Smooth muscle cell (in vitro differentiated cells): ENCODE measurements at regions not wholly inside any gene's neighbourhood (a gene's known extent, or its start where the extent isn't known, plus 50 kb on each side); places are given as distances from the start of the nearest gene placed in this dataset.

Source experiments
- DNase-seq: peaks from one replicate; lab custom pipeline; 2025; ENCODE audit not compliant: unreplicated experiment; lab: John Stamatoyannopoulos, UW
- H2AFZ ChIP-seq: fragments of 200-600 bp; sonication (generic); 2 replicates; pipeline ENCODE4 v1.6.0; 2016; ENCODE audit warnings: antibody characterized with exemption, low read depth, mild to moderate bottlenecking
- H3F3A ChIP-seq: fragments of 200-600 bp; sonication (generic); 2 replicates; pipeline ENCODE4 v1.6.0; 2017; ENCODE audit warnings: antibody characterized with exemption, low read depth
- H3K27ac ChIP-seq: fragments of 200-600 bp; sonication (generic); 2 replicates; pipeline ENCODE4 v1.5.1; 2016; ENCODE audit warnings: low read depth, mild to moderate bottlenecking
- H3K27me3 ChIP-seq: fragments of 200-600 bp; sonication (generic); 2 replicates; pipeline ENCODE4 v1.6.1; 2016; ENCODE audit warnings: low read depth, mild to moderate bottlenecking
- H3K36me3 ChIP-seq: fragments of 200-600 bp; sonication (generic); 2 replicates; pipeline ENCODE4 v1.5.1; 2016; ENCODE audit warnings: low read depth
- H3K4me1 ChIP-seq: fragments of 200-600 bp; sonication (generic); 2 replicates; pipeline ENCODE4 v1.5.1; 2016; ENCODE audit warnings: low read depth
- H3K4me2 ChIP-seq: fragments of 200-600 bp; sonication (generic); 2 replicates; pipeline ENCODE4 v1.6.0; 2016; ENCODE audit warnings: mild to moderate bottlenecking
- H3K4me3 ChIP-seq: fragments of 200-600 bp; sonication (generic); 2 replicates; pipeline ENCODE4 v1.5.1; 2016; ENCODE audit warnings: mild to moderate bottlenecking
- H3K79me2 ChIP-seq: fragments of 200-600 bp; sonication (generic); 2 replicates; pipeline ENCODE4 v1.6.0; 2016; ENCODE audit warnings: low read depth, mild to moderate bottlenecking
- H3K9ac ChIP-seq: fragments of 200-600 bp; sonication (generic); 2 replicates; pipeline ENCODE4 v1.6.0; 2016; ENCODE audit warnings: low read depth
- H3K9me3 ChIP-seq: fragments of 200-600 bp; sonication (generic); replicated peaks from 2 replicates; pipeline ENCODE4 v1.5.1; 2016; ENCODE audit warnings: low read depth
- H4K20me1 ChIP-seq: fragments of 200-600 bp; sonication (generic); 2 replicates; pipeline ENCODE4 v1.6.0; 2016; ENCODE audit warnings: low read depth
- WGBS: methylation state at CpG from one replicate; pipeline ENCODE4 v1.1.7; 2016; ENCODE audit warnings: low lambda C conversion rate; 5-methylcytosine and 5-hydroxymethylcytosine counted together
- TF ChIP-seq, protein P1 (sequence below): fragments of 200-600 bp; sonication (generic); IDR thresholded peaks from 2 replicates; pipeline ENCODE4 v1.5.1; 2017; ENCODE audit warnings: borderline replicate concordance, mild to moderate bottlenecking, antibody characterized with exemption; ENCODE audit not compliant: insufficient read depth, poor library complexity, severe bottlenecking

GRCh38 chr14:65866448-65866847 lies 453.9 kb downstream of the FUT8 start:
- Histone ChIP-seq H2AFZ (no peak overlapping the region), H4K20me1 (no peaks in the 10 kb centered on the region), H3K27me3 (peaks cover 6% of the 10 kb centered on the region), H3F3A (no peaks in the 10 kb centered on the region), H3K4me2 (no peak overlapping the region), H3K4me3 (no peak overlapping the region), H3K9me3 (no peaks in the 10 kb centered on the region), H3K4me1 (no peaks in the 10 kb centered on the region), H3K9ac (no peak overlapping the region), H3K27ac (no peak overlapping the region), H3K36me3 (no peaks in the 10 kb centered on the region), H3K79me2 (no peaks in the 10 kb centered on the region)
- TF ChIP-seq, protein P1, sequence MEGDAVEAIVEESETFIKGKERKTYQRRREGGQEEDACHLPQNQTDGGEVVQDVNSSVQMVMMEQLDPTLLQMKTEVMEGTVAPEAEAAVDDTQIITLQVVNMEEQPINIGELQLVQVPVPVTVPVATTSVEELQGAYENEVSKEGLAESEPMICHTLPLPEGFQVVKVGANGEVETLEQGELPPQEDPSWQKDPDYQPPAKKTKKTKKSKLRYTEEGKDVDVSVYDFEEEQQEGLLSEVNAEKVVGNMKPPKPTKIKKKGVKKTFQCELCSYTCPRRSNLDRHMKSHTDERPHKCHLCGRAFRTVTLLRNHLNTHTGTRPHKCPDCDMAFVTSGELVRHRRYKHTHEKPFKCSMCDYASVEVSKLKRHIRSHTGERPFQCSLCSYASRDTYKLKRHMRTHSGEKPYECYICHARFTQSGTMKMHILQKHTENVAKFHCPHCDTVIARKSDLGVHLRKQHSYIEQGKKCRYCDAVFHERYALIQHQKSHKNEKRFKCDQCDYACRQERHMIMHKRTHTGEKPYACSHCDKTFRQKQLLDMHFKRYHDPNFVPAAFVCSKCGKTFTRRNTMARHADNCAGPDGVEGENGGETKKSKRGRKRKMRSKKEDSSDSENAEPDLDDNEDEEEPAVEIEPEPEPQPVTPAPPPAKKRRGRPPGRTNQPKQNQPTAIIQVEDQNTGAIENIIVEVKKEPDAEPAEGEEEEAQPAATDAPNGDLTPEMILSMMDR: no peak
- DNase-seq: no peak
- 68% methylated on average over 3 of the region's 3 CpGs for WGBS

DNA sequence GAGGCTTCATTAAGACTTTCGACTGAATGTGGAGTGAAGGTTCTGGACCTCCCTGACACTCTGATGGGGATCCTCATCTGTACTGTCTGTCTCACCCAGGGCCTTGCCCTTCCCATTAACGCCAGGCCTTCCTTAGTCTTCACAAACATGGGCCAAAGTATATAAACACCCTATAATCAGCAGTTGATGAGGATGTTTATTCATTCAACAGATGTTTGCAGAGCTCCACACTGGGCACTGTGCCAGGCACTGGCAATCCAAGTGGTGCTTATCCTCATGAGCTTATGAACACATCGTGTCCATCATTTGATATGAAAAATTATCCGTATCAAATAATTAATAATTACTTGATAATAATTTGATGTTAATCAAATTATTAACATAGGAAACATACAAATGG lies 454.4 kb downstream of the FUT8 start:
- no peak overlapping the region for H3K4me3 ChIP-seq
- H2AFZ ChIP-seq: no peak overlapping the region
- TF ChIP-seq, protein P1: no peak
- H3F3A ChIP-seq: no peaks in the 10 kb centered on the region
- H3K9ac ChIP-seq: no peak overlapping the region
- H3K4me2 ChIP-seq: no peak overlapping the region
- H3K27ac ChIP-seq: no peak overlapping the region
- H3K4me1 ChIP-seq: no peaks in the 10 kb centered on the region
- H4K20me1 ChIP-seq: no peaks in the 10 kb centered on the region
- no peaks in the 10 kb centered on the region for H3K79me2 ChIP-seq
- no peaks in the 10 kb centered on the region for H3K9me3 ChIP-seq
- WGBS: 80% methylated on average over 4 of the region's 4 CpGs
- no peaks in the 10 kb centered on the region for H3K36me3 ChIP-seq
- H3K27me3 ChIP-seq: peaks cover 6% of the 10 kb centered on the region
- DNase-seq: no peak

DNA sequence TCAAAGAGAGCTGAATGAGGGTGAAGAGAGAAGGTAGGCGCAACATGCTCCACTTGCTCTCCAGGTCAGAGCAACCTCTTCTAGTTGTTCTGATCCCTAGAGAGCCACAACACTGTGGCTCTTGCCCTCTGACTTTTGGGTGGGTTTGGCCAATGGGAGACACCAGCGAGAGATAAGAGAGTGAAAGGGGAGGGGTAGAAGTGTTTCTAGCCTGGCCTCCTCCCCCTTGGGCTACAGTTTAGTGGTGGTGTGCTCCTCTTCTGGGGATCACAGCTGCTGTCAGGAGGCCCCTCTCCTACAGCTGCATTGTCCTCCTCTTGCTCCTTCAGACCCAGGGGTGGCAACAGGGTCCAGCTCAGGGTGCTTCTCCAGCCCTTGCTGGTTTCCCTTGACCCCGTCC lies 454.8 kb downstream of the FUT8 start:
- H3K9ac ChIP-seq: no peak overlapping the region
- H3K36me3 ChIP-seq: no peaks in the 10 kb centered on the region
- H2AFZ ChIP-seq: no peak overlapping the region
- no peak overlapping the region for H3K4me3 ChIP-seq
- no peaks in the 10 kb centered on the region for H3K9me3 ChIP-seq
- H4K20me1 ChIP-seq: no peaks in the 10 kb centered on the region
- H3F3A ChIP-seq: no peaks in the 10 kb centered on the region
- WGBS: 100% methylated on average over 3 of the region's 3 CpGs
- no peaks in the 10 kb centered on the region for H3K4me1 ChIP-seq
- no peak overlapping the region for H3K4me2 ChIP-seq
- H3K79me2 ChIP-seq: no peaks in the 10 kb centered on the region
- TF ChIP-seq, protein P1: no peak
- peaks cover 6% of the 10 kb centered on the region for H3K27me3 ChIP-seq
- no peak for DNase-seq
- no peak overlapping the region for H3K27ac ChIP-seq

DNA sequence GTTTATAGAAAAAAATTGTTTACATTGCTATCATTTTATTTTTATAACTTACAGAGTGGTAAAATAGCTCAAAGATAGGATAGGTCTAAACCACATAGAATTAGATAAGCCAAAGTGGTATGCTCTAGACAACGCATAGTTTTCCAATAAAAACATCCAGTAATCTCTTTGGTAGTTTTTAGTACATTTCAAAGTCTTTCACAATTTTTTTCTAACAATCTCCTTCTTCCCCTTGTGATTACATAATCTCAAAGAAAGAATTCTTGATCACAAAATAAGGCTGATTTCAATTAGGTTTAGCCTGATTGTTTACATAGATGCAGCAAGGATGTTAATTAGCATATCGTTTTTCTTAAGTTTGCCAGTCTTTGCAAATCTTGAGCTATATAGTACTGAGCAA lies 460.0 kb downstream of the FUT8 start:
- TF ChIP-seq, protein P1: no peak
- WGBS: 61% methylated on average over 2 of the region's 2 CpGs
- Histone ChIP-seq H2AFZ (no peak overlapping the region), H3K4me1 (no peaks in the 10 kb centered on the region), H3K27me3 (peaks cover 6% of the 10 kb centered on the region), H3F3A (no peaks in the 10 kb centered on the region), H3K27ac (no peak overlapping the region), H3K4me2 (no peak overlapping the region), H3K36me3 (no peaks in the 10 kb centered on the region), H3K9ac (no peak overlapping the region), H3K4me3 (no peak overlapping the region), H4K20me1 (no peaks in the 10 kb centered on the region), H3K9me3 (no peaks in the 10 kb centered on the region), H3K79me2 (no peaks in the 10 kb centered on the region)
- DNase-seq: no peak
